Smooth muscle cell (in vitro differentiated cells): ENCODE measurements at regions not wholly inside any gene's neighbourhood (a gene's known extent, or its start where the extent isn't known, plus 50 kb on each side); places are given as distances from the start of the nearest gene placed in this dataset.

Source experiments
- DNase-seq: peaks from one replicate; lab custom pipeline; 2025; ENCODE audit not compliant: unreplicated experiment; lab: John Stamatoyannopoulos, UW
- H2AFZ ChIP-seq: fragments of 200-600 bp; sonication (generic); 2 replicates; pipeline ENCODE4 v1.6.0; 2016; ENCODE audit warnings: antibody characterized with exemption, low read depth, mild to moderate bottlenecking
- H3F3A ChIP-seq: fragments of 200-600 bp; sonication (generic); 2 replicates; pipeline ENCODE4 v1.6.0; 2017; ENCODE audit warnings: antibody characterized with exemption, low read depth
- H3K27ac ChIP-seq: fragments of 200-600 bp; sonication (generic); 2 replicates; pipeline ENCODE4 v1.5.1; 2016; ENCODE audit warnings: low read depth, mild to moderate bottlenecking
- H3K27me3 ChIP-seq: fragments of 200-600 bp; sonication (generic); 2 replicates; pipeline ENCODE4 v1.6.1; 2016; ENCODE audit warnings: low read depth, mild to moderate bottlenecking
- H3K36me3 ChIP-seq: fragments of 200-600 bp; sonication (generic); 2 replicates; pipeline ENCODE4 v1.5.1; 2016; ENCODE audit warnings: low read depth
- H3K4me1 ChIP-seq: fragments of 200-600 bp; sonication (generic); 2 replicates; pipeline ENCODE4 v1.5.1; 2016; ENCODE audit warnings: low read depth
- H3K4me2 ChIP-seq: fragments of 200-600 bp; sonication (generic); 2 replicates; pipeline ENCODE4 v1.6.0; 2016; ENCODE audit warnings: mild to moderate bottlenecking
- H3K4me3 ChIP-seq: fragments of 200-600 bp; sonication (generic); 2 replicates; pipeline ENCODE4 v1.5.1; 2016; ENCODE audit warnings: mild to moderate bottlenecking
- H3K79me2 ChIP-seq: fragments of 200-600 bp; sonication (generic); 2 replicates; pipeline ENCODE4 v1.6.0; 2016; ENCODE audit warnings: low read depth, mild to moderate bottlenecking
- H3K9ac ChIP-seq: fragments of 200-600 bp; sonication (generic); 2 replicates; pipeline ENCODE4 v1.6.0; 2016; ENCODE audit warnings: low read depth
- H3K9me3 ChIP-seq: fragments of 200-600 bp; sonication (generic); replicated peaks from 2 replicates; pipeline ENCODE4 v1.5.1; 2016; ENCODE audit warnings: low read depth
- H4K20me1 ChIP-seq: fragments of 200-600 bp; sonication (generic); 2 replicates; pipeline ENCODE4 v1.6.0; 2016; ENCODE audit warnings: low read depth
- WGBS: methylation state at CpG from one replicate; pipeline ENCODE4 v1.1.7; 2016; ENCODE audit warnings: low lambda C conversion rate; 5-methylcytosine and 5-hydroxymethylcytosine counted together
- TF ChIP-seq, protein P1 (sequence below): fragments of 200-600 bp; sonication (generic); IDR thresholded peaks from 2 replicates; pipeline ENCODE4 v1.5.1; 2017; ENCODE audit warnings: borderline replicate concordance, mild to moderate bottlenecking, antibody characterized with exemption; ENCODE audit not compliant: insufficient read depth, poor library complexity, severe bottlenecking

- 74% methylated on average over 3 of the region's 3 CpGs for WGBS
- Histone ChIP-seq H3K9ac (no peak overlapping the region), H4K20me1 (no peaks in the 10 kb centered on the region)
Observed at GRCh38 chr3:191111722-191112121, 87.3 kb upstream of the OSTN start.

GRCh38 chr3:191105418-191105817, 93.6 kb upstream of the OSTN start:
- WGBS, result 79% methylated on average over 3 of the region's 3 CpGs
- no peak overlapping the region for H3K4me3 ChIP-seq
- H3F3A ChIP-seq, result no peaks in the 10 kb centered on the region

More at GRCh38 chr3:191111722-191112121, 87.3 kb upstream of the OSTN start:
- no peak for DNase-seq
- no peaks in the 10 kb centered on the region for H3K9me3 ChIP-seq
- H3K79me2 ChIP-seq, result no peaks in the 10 kb centered on the region
- no peaks in the 10 kb centered on the region for H3K4me1 ChIP-seq
- no peak overlapping the region for H3K4me2 ChIP-seq
- no peak overlapping the region for H3K27ac ChIP-seq
- no peak overlapping the region for H2AFZ ChIP-seq
- H3K4me3 ChIP-seq, result no peak overlapping the region
- TF ChIP-seq, protein P1, sequence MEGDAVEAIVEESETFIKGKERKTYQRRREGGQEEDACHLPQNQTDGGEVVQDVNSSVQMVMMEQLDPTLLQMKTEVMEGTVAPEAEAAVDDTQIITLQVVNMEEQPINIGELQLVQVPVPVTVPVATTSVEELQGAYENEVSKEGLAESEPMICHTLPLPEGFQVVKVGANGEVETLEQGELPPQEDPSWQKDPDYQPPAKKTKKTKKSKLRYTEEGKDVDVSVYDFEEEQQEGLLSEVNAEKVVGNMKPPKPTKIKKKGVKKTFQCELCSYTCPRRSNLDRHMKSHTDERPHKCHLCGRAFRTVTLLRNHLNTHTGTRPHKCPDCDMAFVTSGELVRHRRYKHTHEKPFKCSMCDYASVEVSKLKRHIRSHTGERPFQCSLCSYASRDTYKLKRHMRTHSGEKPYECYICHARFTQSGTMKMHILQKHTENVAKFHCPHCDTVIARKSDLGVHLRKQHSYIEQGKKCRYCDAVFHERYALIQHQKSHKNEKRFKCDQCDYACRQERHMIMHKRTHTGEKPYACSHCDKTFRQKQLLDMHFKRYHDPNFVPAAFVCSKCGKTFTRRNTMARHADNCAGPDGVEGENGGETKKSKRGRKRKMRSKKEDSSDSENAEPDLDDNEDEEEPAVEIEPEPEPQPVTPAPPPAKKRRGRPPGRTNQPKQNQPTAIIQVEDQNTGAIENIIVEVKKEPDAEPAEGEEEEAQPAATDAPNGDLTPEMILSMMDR, result no peak
- no peaks in the 10 kb centered on the region for H3F3A ChIP-seq
- no peaks in the 10 kb centered on the region for H3K36me3 ChIP-seq
- H3K27me3 ChIP-seq, result no peaks in the 10 kb centered on the region

DNA sequence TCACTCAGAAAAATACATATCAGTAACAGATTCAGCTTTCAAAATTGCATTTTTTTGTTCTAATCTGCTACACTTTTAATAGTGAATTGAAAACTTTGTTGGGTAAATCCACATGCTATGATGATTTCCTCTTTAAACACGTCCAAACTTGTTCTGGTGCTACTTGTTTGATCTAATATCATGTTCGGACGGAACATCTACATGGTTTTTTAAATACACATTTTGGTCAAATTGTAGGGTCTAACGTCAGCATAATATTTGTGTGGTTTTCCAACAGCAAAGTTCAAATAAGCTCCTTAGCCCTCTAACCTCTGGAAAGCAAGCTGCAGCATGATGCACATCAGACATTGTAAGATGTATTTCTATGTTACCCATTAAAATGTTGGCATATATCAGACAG, 98.5 kb upstream of the OSTN start:
- H4K20me1 ChIP-seq, result no peaks in the 10 kb centered on the region
- H3K36me3 ChIP-seq, result no peaks in the 10 kb centered on the region
- TF ChIP-seq, protein P1, result no peak
- no peaks in the 10 kb centered on the region for H3K79me2 ChIP-seq
- 79% methylated on average over 4 of the region's 4 CpGs for WGBS
- no peak overlapping the region for H3K4me3 ChIP-seq
- H3K9ac ChIP-seq, result no peak overlapping the region
- H3K27me3 ChIP-seq, result no peaks in the 10 kb centered on the region
- no peaks in the 10 kb centered on the region for H3K9me3 ChIP-seq
- H3F3A ChIP-seq, result no peaks in the 10 kb centered on the region
- no peak for DNase-seq
- no peak overlapping the region for H3K4me2 ChIP-seq
- no peak overlapping the region for H2AFZ ChIP-seq
- H3K4me1 ChIP-seq, result no peaks in the 10 kb centered on the region
- no peak overlapping the region for H3K27ac ChIP-seq

More at GRCh38 chr3:191105418-191105817, 93.6 kb upstream of the OSTN start:
- Histone ChIP-seq H4K20me1 (no peaks in the 10 kb centered on the region), H2AFZ (no peak overlapping the region), H3K36me3 (no peaks in the 10 kb centered on the region), H3K27me3 (no peaks in the 10 kb centered on the region), H3K9me3 (no peaks in the 10 kb centered on the region), H3K4me2 (no peak overlapping the region), H3K4me1 (no peaks in the 10 kb centered on the region), H3K79me2 (no peaks in the 10 kb centered on the region), H3K27ac (no peak overlapping the region), H3K9ac (no peak overlapping the region)
- DNase-seq, result no peak
- TF ChIP-seq, protein P1, result no peak

GRCh38 chr3:191094057-191094845, 104.8 kb upstream of the OSTN start:
- no peak overlapping the region for H3K4me3 ChIP-seq
- H3K36me3 ChIP-seq, result no peaks in the 10 kb centered on the region
- TF ChIP-seq, protein P1, result no peak
- H4K20me1 ChIP-seq, result no peaks in the 10 kb centered on the region
- H3K27me3 ChIP-seq, result no peaks in the 10 kb centered on the region
- DNase-seq, result no peak
- H3K27ac ChIP-seq, result no peak overlapping the region
- H3K79me2 ChIP-seq, result no peaks in the 10 kb centered on the region
- H3K4me2 ChIP-seq, result no peak overlapping the region
- no peak overlapping the region for H3K9ac ChIP-seq
- no peaks in the 10 kb centered on the region for H3K9me3 ChIP-seq
- no peaks in the 10 kb centered on the region for H3F3A ChIP-seq
- H3K4me1 ChIP-seq, result no peaks in the 10 kb centered on the region
- no peak overlapping the region for H2AFZ ChIP-seq
- 76% methylated on average over 3 of the region's 3 CpGs for WGBS
